ENCODE measurements at regions not wholly inside any gene's neighbourhood (a gene's known extent, or its start where the extent isn't known, plus 50 kb on each side); places are given as distances from the start of the nearest gene placed in this dataset.
A peak's percentile ranks its signal among the peaks of the same experiment; 100 is the strongest.

DNA sequence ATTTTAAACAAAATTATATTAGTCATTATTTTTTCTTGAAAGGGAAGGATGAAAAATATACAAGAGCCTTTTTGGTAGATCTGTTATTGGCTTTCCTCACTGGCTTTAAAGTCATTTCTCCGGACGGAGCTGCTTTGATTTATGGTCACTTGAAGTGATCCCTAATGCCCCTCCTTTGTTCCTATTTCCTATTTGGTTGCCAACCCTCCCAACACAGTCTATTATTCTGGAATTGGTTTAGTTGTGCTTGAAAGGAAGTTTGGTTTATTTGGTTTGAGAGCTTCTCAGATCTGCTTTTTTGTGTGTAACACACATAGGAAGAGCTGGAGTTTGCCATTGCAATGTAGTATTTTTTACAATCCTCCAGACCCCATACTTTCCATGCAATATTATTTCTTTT lies 347.9 kb downstream of the RFPL4B start:
- POLR2A ChIA-PET, result no interaction called here
- Histone ChIP-seq H3K9me3 (replicated peaks; ENCODE audit: control insufficient read depth, insufficient read depth, low read length) (no peaks in the 10 kb centered on the region), H3K36me3 (ENCODE audit: control insufficient read depth in 2 of 2, extremely low read depth in 1 of 2, insufficient read depth in 2 of 2, low read length in 2 of 2) (no peaks in the 10 kb centered on the region), H3K79me2 (ENCODE audit: control insufficient read depth, insufficient read depth, low read length) (no peaks in the 10 kb centered on the region), H4K20me1 (replicated peaks; ENCODE audit: control insufficient read depth, extremely low read depth, insufficient read depth, low read length) (no peaks in the 10 kb centered on the region), H3K4me1 (ENCODE audit: control insufficient read depth, extremely low read depth, insufficient read depth, low read length) (peaks cover 21% of the 10 kb centered on the region), H3K9ac (replicated peaks; ENCODE audit: extremely low read depth, insufficient read depth, low read length) (no peak overlapping the region), H3K4me2 (ENCODE audit: insufficient read depth, low read length) (no peak overlapping the region), H3K27me3 (ENCODE audit: control insufficient read depth in 2 of 2, insufficient read depth in 2 of 2, low read length in 2 of 2) (no peaks in the 10 kb centered on the region), H3K4me3 (replicated peaks in 1 of 3; ENCODE audit: insufficient read depth in 1 of 3, low read depth in 1 of 3, low read length in 3 of 3) (no peak overlapping the region), H2AFZ (ENCODE audit: low read depth, low read length) (no peak overlapping the region), H3K27ac (ENCODE audit: insufficient read depth, low read depth, low read length) (no peak overlapping the region), H3K9me1 (replicated peaks; ENCODE audit: control insufficient read depth, extremely low read depth, insufficient read depth, low read length) (peaks cover 5% of the 10 kb centered on the region)
- TF ChIP-seq MYC (IDR thresholded peaks at IDR 0.05; ENCODE audit: low read depth, low read length) (no peak), GATA2 (IDR thresholded peaks at IDR 0.05; ENCODE audit: insufficient read depth, insufficient read length, low read depth, low read length) (no peak), FOS (IDR thresholded peaks at IDR 0.05; ENCODE audit: borderline replicate concordance, insufficient read depth, low read length) (no peak)
- dilution Hi-C loops (cut with MboI; ENCODE audit: extremely low pct_ligation_motif_present, low sequenced_read_pairs), result no loop called here
- DNase-seq (ENCODE audit: low read depth, low spot score) (peak; percentile 87), FAIRE-seq (peak; percentile 83)
- CTCF ChIA-PET, result interaction anchor here (0.7 to 1.2 kb wide), 3 partner anchors 13 to 48 kb away, joined by 3 to 5 read pairs (median 3); no protein-coding TSS in a partner anchor
- no TSS peak for BruUV-seq (replicated peaks)
- intact Hi-C loops (cut with micrococcal nuclease), result no loop called here

GRCh38 chr6:112697265-112697664 lies 350.1 kb downstream of the RFPL4B start:
- DNase-seq (ENCODE audit: low read depth, low spot score) (no peak), FAIRE-seq (no peak)
- ChIA-PET POLR2A (interaction anchor here (0.6 kb wide), 1 partner anchor 914 kb away, joined by 4 read pairs; no protein-coding TSS in a partner anchor), CTCF (no interaction called here)
- Histone ChIP-seq H3K4me3 (replicated peaks in 1 of 3; ENCODE audit: insufficient read depth in 1 of 3, low read depth in 1 of 3, low read length in 3 of 3) (no peak overlapping the region), H3K9me3 (replicated peaks; ENCODE audit: control insufficient read depth, insufficient read depth, low read length) (no peaks in the 10 kb centered on the region), H3K4me2 (ENCODE audit: insufficient read depth, low read length) (no peak overlapping the region), H4K20me1 (replicated peaks; ENCODE audit: control insufficient read depth, extremely low read depth, insufficient read depth, low read length) (no peaks in the 10 kb centered on the region), H3K27ac (ENCODE audit: insufficient read depth, low read depth, low read length) (no peak overlapping the region), H3K9me1 (replicated peaks; ENCODE audit: control insufficient read depth, extremely low read depth, insufficient read depth, low read length) (no peaks in the 10 kb centered on the region), H3K4me1 (ENCODE audit: control insufficient read depth, extremely low read depth, insufficient read depth, low read length) (peaks cover 16% of the 10 kb centered on the region), H3K36me3 (ENCODE audit: control insufficient read depth in 2 of 2, extremely low read depth in 1 of 2, insufficient read depth in 2 of 2, low read length in 2 of 2) (no peaks in the 10 kb centered on the region), H3K9ac (replicated peaks; ENCODE audit: extremely low read depth, insufficient read depth, low read length) (no peak overlapping the region), H3K79me2 (ENCODE audit: control insufficient read depth, insufficient read depth, low read length) (no peaks in the 10 kb centered on the region), H2AFZ (ENCODE audit: low read depth, low read length) (no peak overlapping the region), H3K27me3 (ENCODE audit: control insufficient read depth in 2 of 2, insufficient read depth in 2 of 2, low read length in 2 of 2) (no peaks in the 10 kb centered on the region)
- intact Hi-C loops (cut with micrococcal nuclease) (no loop called here), dilution Hi-C loops (cut with MboI; ENCODE audit: extremely low pct_ligation_motif_present, low sequenced_read_pairs) (no loop called here)
- no TSS peak for BruUV-seq (replicated peaks)
- TF ChIP-seq JUN (IDR thresholded peaks at IDR 0.05; ENCODE audit: borderline replicate concordance, insufficient read depth, insufficient read length, low read depth) (no peak), EZH2 (IDR thresholded peaks at IDR 0.05; ENCODE audit: borderline replicate concordance, low read depth, low read length, severe bottlenecking) (no peak), MYC (IDR thresholded peaks at IDR 0.05; ENCODE audit: low read depth, low read length) (no peak), POLR2A (IDR thresholded peaks at IDR 0.05; ENCODE audit: low read depth, low read length) (no peak), GATA2 (IDR thresholded peaks at IDR 0.05; ENCODE audit: insufficient read depth, insufficient read length, low read depth, low read length) (no peak), FOS (IDR thresholded peaks at IDR 0.05; ENCODE audit: borderline replicate concordance, insufficient read depth, low read length) (no peak)
- TF ChIP-seq, protein P1, sequence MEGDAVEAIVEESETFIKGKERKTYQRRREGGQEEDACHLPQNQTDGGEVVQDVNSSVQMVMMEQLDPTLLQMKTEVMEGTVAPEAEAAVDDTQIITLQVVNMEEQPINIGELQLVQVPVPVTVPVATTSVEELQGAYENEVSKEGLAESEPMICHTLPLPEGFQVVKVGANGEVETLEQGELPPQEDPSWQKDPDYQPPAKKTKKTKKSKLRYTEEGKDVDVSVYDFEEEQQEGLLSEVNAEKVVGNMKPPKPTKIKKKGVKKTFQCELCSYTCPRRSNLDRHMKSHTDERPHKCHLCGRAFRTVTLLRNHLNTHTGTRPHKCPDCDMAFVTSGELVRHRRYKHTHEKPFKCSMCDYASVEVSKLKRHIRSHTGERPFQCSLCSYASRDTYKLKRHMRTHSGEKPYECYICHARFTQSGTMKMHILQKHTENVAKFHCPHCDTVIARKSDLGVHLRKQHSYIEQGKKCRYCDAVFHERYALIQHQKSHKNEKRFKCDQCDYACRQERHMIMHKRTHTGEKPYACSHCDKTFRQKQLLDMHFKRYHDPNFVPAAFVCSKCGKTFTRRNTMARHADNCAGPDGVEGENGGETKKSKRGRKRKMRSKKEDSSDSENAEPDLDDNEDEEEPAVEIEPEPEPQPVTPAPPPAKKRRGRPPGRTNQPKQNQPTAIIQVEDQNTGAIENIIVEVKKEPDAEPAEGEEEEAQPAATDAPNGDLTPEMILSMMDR (IDR thresholded peaks at IDR 0.05; ENCODE audit: extremely low read depth in 1 of 2, insufficient read depth in 1 of 2, low read depth in 1 of 2, low read length in 2 of 2), result no peak

Measured in endothelial cell of umbilical vein (primary cell).